Mesothelial cell of epicardium (in vitro differentiated cells): ENCODE measurements at regions not wholly inside any gene's neighbourhood (a gene's known extent, or its start where the extent isn't known, plus 50 kb on each side); places are given as distances from the start of the nearest gene placed in this dataset.

Experiments used
- DNase-seq, 2 experiments: peaks; one replicate each; pipeline ENCODE4 v3.0.0; 2021; ENCODE audit warnings: low spot score in 2 of 2; ENCODE audit not compliant: unreplicated experiment in 2 of 2
- H3K27ac Mint-ChIP-seq: 2 replicates; pipeline ENCODE4 v1.8.0; 2021; ENCODE audit warnings: mixed read lengths
- H3K27me3 Mint-ChIP-seq: 2 replicates; pipeline ENCODE4 v1.8.0; 2021; ENCODE audit warnings: low read depth, mixed read lengths
- H3K36me3 Mint-ChIP-seq: 2 replicates; pipeline ENCODE4 v1.8.0; 2021; ENCODE audit warnings: mixed read lengths
- H3K4me1 Mint-ChIP-seq: 2 replicates; pipeline ENCODE4 v1.8.0; 2021; ENCODE audit warnings: mixed read lengths
- H3K4me3 Mint-ChIP-seq: 2 replicates; pipeline ENCODE4 v1.8.0; 2021; ENCODE audit warnings: mild to moderate bottlenecking, moderate library complexity, mixed read lengths
- H3K9me3 Mint-ChIP-seq: 2 replicates; pipeline ENCODE4 v1.8.0; 2021; ENCODE audit warnings: mixed read lengths
- TF ChIP-seq, protein P1 (sequence below): fragments of 200-600 bp; sonication (generic); IDR thresholded peaks from one replicate; pipeline ENCODE4 v1.5.0; 2021; ENCODE audit warnings: antibody characterized with exemption; ENCODE audit not compliant: unreplicated experiment

- Mint-ChIP-seq H3K4me3 (no peak overlapping the region), H3K27ac (no peak overlapping the region), H3K27me3 (peaks cover 2% of the 10 kb centered on the region), H3K4me1 (peaks cover 5% of the 10 kb centered on the region), H3K36me3 (no peaks in the 10 kb centered on the region), H3K9me3 (no peaks in the 10 kb centered on the region)
- no peak for DNase-seq
- TF ChIP-seq, protein P1, sequence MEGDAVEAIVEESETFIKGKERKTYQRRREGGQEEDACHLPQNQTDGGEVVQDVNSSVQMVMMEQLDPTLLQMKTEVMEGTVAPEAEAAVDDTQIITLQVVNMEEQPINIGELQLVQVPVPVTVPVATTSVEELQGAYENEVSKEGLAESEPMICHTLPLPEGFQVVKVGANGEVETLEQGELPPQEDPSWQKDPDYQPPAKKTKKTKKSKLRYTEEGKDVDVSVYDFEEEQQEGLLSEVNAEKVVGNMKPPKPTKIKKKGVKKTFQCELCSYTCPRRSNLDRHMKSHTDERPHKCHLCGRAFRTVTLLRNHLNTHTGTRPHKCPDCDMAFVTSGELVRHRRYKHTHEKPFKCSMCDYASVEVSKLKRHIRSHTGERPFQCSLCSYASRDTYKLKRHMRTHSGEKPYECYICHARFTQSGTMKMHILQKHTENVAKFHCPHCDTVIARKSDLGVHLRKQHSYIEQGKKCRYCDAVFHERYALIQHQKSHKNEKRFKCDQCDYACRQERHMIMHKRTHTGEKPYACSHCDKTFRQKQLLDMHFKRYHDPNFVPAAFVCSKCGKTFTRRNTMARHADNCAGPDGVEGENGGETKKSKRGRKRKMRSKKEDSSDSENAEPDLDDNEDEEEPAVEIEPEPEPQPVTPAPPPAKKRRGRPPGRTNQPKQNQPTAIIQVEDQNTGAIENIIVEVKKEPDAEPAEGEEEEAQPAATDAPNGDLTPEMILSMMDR: no peak
These were observed 157.1 kb downstream of the TLE1 start for GRCh38 chr9:81532251-81532650.

DNA sequence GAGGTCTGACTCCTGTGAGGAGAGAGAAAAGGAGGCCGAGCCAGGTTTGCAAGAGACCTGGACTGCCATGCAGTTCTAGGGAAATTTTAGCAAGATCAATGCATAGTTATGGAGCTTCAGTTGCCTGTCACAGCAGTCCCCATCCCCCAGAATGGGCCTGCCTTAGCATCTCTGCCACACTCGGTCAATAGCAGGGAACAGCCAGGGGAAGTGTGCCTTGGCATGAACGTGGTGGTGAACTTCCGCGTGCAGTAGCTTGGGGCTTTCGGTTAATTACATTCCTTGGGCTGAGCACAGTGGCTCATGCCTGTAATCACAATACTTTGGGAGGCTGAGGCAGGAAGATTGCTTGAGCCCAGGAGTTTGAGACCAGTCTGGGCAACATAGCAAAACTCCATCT, 157.8 kb downstream of the TLE1 start:
- peaks cover 5% of the 10 kb centered on the region for H3K4me1 Mint-ChIP-seq
- TF ChIP-seq, protein P1: no peak
- no peaks in the 10 kb centered on the region for H3K36me3 Mint-ChIP-seq

DNA sequence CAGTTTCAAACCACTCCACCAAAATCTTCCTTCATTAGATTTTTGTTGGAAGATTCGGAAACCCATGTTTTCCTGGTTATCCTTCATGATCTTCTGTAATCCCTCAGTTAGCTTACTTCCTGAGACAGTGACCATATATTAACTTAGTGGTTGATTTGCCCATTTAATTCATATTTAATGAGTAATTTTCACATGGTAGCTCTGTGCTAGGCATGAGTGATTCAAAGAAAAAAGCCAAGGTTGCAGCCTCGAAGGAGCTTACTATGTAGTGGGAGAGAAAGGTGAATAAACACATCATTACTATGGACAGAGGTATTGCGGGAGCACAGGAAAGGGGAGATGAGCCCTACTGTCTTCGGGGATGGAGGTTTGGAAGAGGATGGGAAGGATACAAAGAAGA, 158.5 kb downstream of the TLE1 start:
- H3K4me3 Mint-ChIP-seq: no peak overlapping the region
- no peaks in the 10 kb centered on the region for H3K36me3 Mint-ChIP-seq
- H3K4me1 Mint-ChIP-seq: peaks cover 5% of the 10 kb centered on the region
- H3K27ac Mint-ChIP-seq: no peak overlapping the region
- DNase-seq: no peak
- H3K27me3 Mint-ChIP-seq: peaks cover 6% of the 10 kb centered on the region
- H3K9me3 Mint-ChIP-seq: no peaks in the 10 kb centered on the region
- TF ChIP-seq, protein P1: no peak

More for the DNA sequence above, 157.8 kb downstream of the TLE1 start:
- H3K27me3 Mint-ChIP-seq: peaks cover 5% of the 10 kb centered on the region
- H3K9me3 Mint-ChIP-seq: no peaks in the 10 kb centered on the region
- DNase-seq: no peak
- no peak overlapping the region for H3K4me3 Mint-ChIP-seq
- H3K27ac Mint-ChIP-seq: no peak overlapping the region

GRCh38 chr9:81530310-81530810, 159.0 kb downstream of the TLE1 start:
- no peak for DNase-seq
- Mint-ChIP-seq H3K27me3 (peaks cover 6% of the 10 kb centered on the region), H3K4me1 (peaks cover 5% of the 10 kb centered on the region), H3K27ac (no peak overlapping the region), H3K36me3 (no peaks in the 10 kb centered on the region), H3K9me3 (no peaks in the 10 kb centered on the region), H3K4me3 (no peak overlapping the region)
- TF ChIP-seq, protein P1: no peak

DNA sequence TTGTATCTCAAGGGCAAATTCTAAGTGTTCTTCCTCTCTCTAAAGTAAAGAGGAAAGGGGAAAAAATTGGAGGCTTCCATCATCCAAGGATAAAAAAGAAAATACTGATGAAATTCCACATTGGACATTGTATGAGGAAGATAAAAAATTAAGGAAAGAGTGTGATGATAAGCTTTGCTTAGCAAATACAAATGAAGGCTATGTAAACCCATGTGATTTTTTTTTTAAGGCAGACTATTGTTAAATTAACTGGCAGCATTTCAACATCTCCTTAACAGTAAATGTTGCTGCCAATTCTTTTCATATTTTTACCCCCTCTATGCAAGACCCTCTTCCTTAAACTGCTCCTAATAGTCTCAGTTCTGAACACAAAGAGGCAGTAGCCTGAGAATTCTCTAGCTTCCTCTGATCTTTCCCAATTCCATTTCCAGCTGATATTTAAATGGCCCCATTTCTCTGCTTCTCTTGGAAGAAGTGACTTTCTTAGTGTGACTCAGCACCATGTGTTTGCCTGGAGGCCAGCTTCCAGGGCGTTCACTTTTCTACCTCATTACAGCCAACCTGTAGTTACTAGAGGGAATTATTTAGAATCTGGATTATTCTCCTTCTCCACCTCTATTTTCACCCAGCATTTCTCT, 159.7 kb downstream of the TLE1 start:
- Mint-ChIP-seq H3K36me3 (no peaks in the 10 kb centered on the region), H3K9me3 (no peaks in the 10 kb centered on the region), H3K27me3 (peaks cover 6% of the 10 kb centered on the region), H3K27ac (no peak overlapping the region), H3K4me1 (peaks cover 5% of the 10 kb centered on the region), H3K4me3 (no peak overlapping the region)
- DNase-seq: no peak
- TF ChIP-seq, protein P1: no peak
